HCT116 (cell line): ENCODE measurements at regions not wholly inside any gene's neighbourhood (a gene's known extent, or its start where the extent isn't known, plus 50 kb on each side); places are given as distances from the start of the nearest gene placed in this dataset.

ENCODE experiments used
- ATAC-seq: fragments of 200-7000 bp; cut with Tn5 transposase; 2 replicates; pipeline ENCODE4 v1.9.1; 2020; ENCODE audit warnings: mild to moderate bottlenecking, moderate library complexity
- BruUV-seq: library from RNA; stranded (reverse); fragments of 400-500 nt; replicated peaks from 2 replicates; lab custom pipeline; 2021; lab: Mats Ljungman, UMichigan
- CTCF ChIA-PET: fragments of 300-600 bp; sonication (Branson Sonifier 250); formaldehyde crosslinking; loops from one replicate; lab custom pipeline; 2021; ENCODE audit warnings: antibody characterized with exemption; lab: Charles Lee
- POLR2A ChIA-PET: fragments of 300-600, 350-600 bp; sonication (Branson Sonifier 250); formaldehyde crosslinking; loops from one replicate; lab custom pipeline; 2021; ENCODE audit warnings: antibody characterized with exemption; lab: Charles Lee
- RAD21 ChIA-PET, 2 experiments: fragments of 300-600 bp; sonication (Branson Sonifier 250); formaldehyde crosslinking; loops; one replicate each; lab custom pipeline; 2023; ENCODE audit warnings: low total read pairs in 2 of 2; ENCODE audit not compliant: uncharacterized antibody in 2 of 2, unreplicated experiment in 2 of 2, low non-redundant PET in 1 of 2; lab: Charles Lee
- DNase-seq: peaks from one replicate; pipeline ENCODE4 v3.0.0-alpha.2; 2010; ENCODE audit warnings: low read depth, low spot score
- H2AFZ ChIP-seq: fragments of 200-600 bp; shearing (Covaris generic), sonication (generic); 2 replicates; pipeline ENCODE4 v1.6.1; 2017; ENCODE audit warnings: low read depth, mixed run types, mixed read lengths, antibody characterized with exemption, low read length; ENCODE audit not compliant: poor library complexity, severe bottlenecking
- H3K27ac ChIP-seq: 2 replicates; pipeline ENCODE4 v1.5.1; 2012; ENCODE audit warnings: low read depth, low read length
- H3K27me3 ChIP-seq: fragments of 200-600 bp; sonication (generic); 2 replicates; pipeline ENCODE4 v1.6.1; 2016; ENCODE audit warnings: mixed run types, low read length, mixed read lengths; ENCODE audit not compliant: insufficient read depth
- H3K36me3 ChIP-seq, 2 experiments: fragments of 200-500 bp in 1 of 2; fragments of 200-600 bp in 1 of 2; sonication (Bioruptor generic) in 1 of 2; sonication (generic) in 1 of 2; 2 replicates each; pipeline versions ENCODE4 v1.5.1 to v1.6.1; 2014 to 2016; ENCODE audit warnings: low read length in 2 of 2, inconsistent platforms in 1 of 2, mixed read lengths in 1 of 2, mixed run types in 1 of 2; ENCODE audit not compliant: insufficient read depth in 2 of 2, control insufficient read depth in 1 of 2
- H3K4me1 ChIP-seq, 2 experiments: fragments of 200-600 bp in 1 of 2; sonication (generic) in 1 of 2; 2 replicates each; pipeline versions ENCODE4 v1.5.1 to v1.6.1; 2012 to 2017; ENCODE audit warnings: low read length in 2 of 2, inconsistent platforms in 1 of 2, mild to moderate bottlenecking in 1 of 2, mixed read lengths in 1 of 2, mixed run types in 1 of 2, moderate library complexity in 1 of 2; ENCODE audit not compliant: insufficient read depth in 2 of 2, control insufficient read depth in 1 of 2
- H3K4me2 ChIP-seq: fragments of 200-600 bp; sonication (generic); 2 replicates; pipeline ENCODE4 v1.6.1; 2017; ENCODE audit warnings: mixed run types, low read length, mixed read lengths
- H3K4me3 ChIP-seq, 2 experiments: fragments of 200-600 bp in 1 of 2; sonication (generic) in 1 of 2; replicated peaks in 1 of 2; 2 replicates each; pipeline ENCODE4 v1.5.1; 2011 to 2016; ENCODE audit warnings: low read length in 2 of 2, control low read depth in 1 of 2, low read depth in 1 of 2, mild to moderate bottlenecking in 1 of 2, mixed read lengths in 1 of 2, mixed run types in 1 of 2
- H3K79me2 ChIP-seq: fragments of 200-600 bp; sonication (generic); 2 replicates; pipeline ENCODE4 v1.6.1; 2017; ENCODE audit warnings: mild to moderate bottlenecking, mixed run types, low read length, moderate library complexity, mixed read lengths; ENCODE audit not compliant: insufficient read depth
- H3K9ac ChIP-seq: fragments of 200-600 bp; sonication (generic); 2 replicates; pipeline ENCODE4 v1.6.1; 2016; ENCODE audit warnings: low read length, mixed read lengths
- H3K9me2 ChIP-seq: fragments of 200-600 bp; sonication (generic), shearing (Covaris generic); 2 replicates; pipeline ENCODE4 v1.6.1; 2017; ENCODE audit warnings: mixed run types, mild to moderate bottlenecking, moderate library complexity; ENCODE audit not compliant: insufficient read depth
- H3K9me3 ChIP-seq, 2 experiments: fragments of 200-500 bp in 1 of 2; fragments of 200-600 bp in 1 of 2; sonication (Bioruptor generic) in 1 of 2; sonication (generic) in 1 of 2; 2 replicates each; pipeline ENCODE4 v1.6.1; 2014 to 2017; ENCODE audit warnings: low read length in 2 of 2, mixed read lengths in 2 of 2, inconsistent platforms in 1 of 2, low read depth in 1 of 2, mild to moderate bottlenecking in 1 of 2, mixed run types in 1 of 2, moderate library complexity in 1 of 2; ENCODE audit not compliant: control insufficient read depth in 1 of 2, insufficient read depth in 1 of 2
- H4K20me1 ChIP-seq: fragments of 200-600 bp; sonication (generic), shearing (Covaris generic); 2 replicates; pipeline ENCODE4 v1.6.1; 2017; ENCODE audit warnings: mixed run types, mild to moderate bottlenecking, moderate library complexity; ENCODE audit not compliant: insufficient read depth
- ATF3 ChIP-seq: IDR thresholded peaks from 2 replicates; pipeline ENCODE4 v1.6.1; 2012
- CEBPB ChIP-seq: IDR thresholded peaks from 2 replicates; pipeline ENCODE4 v1.6.1; 2012; ENCODE audit warnings: low read depth
- EGR1 ChIP-seq: IDR thresholded peaks from 2 replicates; pipeline ENCODE4 v1.6.1; 2012; ENCODE audit warnings: low read depth
- EZH2 ChIP-seq: fragments of 200-600 bp; sonication (generic); IDR thresholded peaks from 2 replicates; pipeline ENCODE4 v1.6.1; 2017; ENCODE audit warnings: antibody characterized with exemption, mixed run types
- EZH2phosphoT487 ChIP-seq: fragments of 200-600 bp; IDR thresholded peaks from 2 replicates; pipeline ENCODE4 v1.6.1; 2018; ENCODE audit warnings: antibody characterized with exemption, borderline replicate concordance
- FOSL1 ChIP-seq: IDR thresholded peaks from 2 replicates; pipeline ENCODE4 v1.6.1; 2012; ENCODE audit warnings: low read depth
- JUND ChIP-seq: IDR thresholded peaks from 2 replicates; pipeline ENCODE4 v1.6.1; 2012
- POLR2A ChIP-seq: IDR thresholded peaks from 2 replicates; pipeline ENCODE4 v1.7.0; 2011; ENCODE audit warnings: borderline replicate concordance; ENCODE audit not compliant: insufficient read depth, insufficient read length; ENCODE audit errors: extremely low read depth
- RAD21 ChIP-seq: IDR thresholded peaks from 2 replicates; pipeline ENCODE4 v1.6.1; 2012; ENCODE audit warnings: low read depth, mild to moderate bottlenecking
- SIN3A ChIP-seq: IDR thresholded peaks from 2 replicates; pipeline ENCODE4 v1.6.1; 2012; ENCODE audit warnings: low read depth
- SRF ChIP-seq: IDR thresholded peaks from 2 replicates; pipeline ENCODE4 v1.6.1; 2012; ENCODE audit warnings: low read depth
- YY1 ChIP-seq: IDR thresholded peaks from 2 replicates; pipeline ENCODE4 v1.6.1; 2011; ENCODE audit warnings: low read length, low read depth, moderate library complexity, mild to moderate bottlenecking; ENCODE audit not compliant: insufficient replicate concordance; ENCODE audit errors: extremely low read depth
- ZNF274 ChIP-seq: fragments of 200-500 bp; sonication (Bioruptor generic); IDR thresholded peaks from 2 replicates; pipeline ENCODE4 v1.6.1; 2014; ENCODE audit warnings: mild to moderate bottlenecking, low read depth, low read length, inconsistent platforms
- intact Hi-C: fragments of 100-400 bp; cut with micrococcal nuclease; formaldehyde crosslinking; loops from 2 replicates; pipeline ENCODE4 v1.10.0; 2022

DNA sequence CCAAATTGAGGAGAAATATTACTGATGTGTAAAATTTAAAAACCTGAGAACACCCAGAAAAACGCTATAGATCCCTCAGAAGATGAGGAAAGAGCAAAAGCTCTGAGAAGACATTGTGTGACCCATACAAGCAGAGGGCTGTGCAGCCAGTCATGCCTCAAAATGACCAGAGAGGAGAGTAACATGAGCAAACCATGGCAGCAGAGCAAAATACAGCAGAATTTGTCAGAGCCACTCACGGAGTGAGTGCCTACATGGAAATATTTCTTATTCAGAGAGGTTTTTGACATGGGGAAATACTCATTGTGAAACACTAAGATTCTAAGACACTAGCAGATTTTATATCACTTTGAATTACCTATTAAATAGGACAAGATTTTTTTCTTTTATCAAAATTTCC is 96.8 kb upstream of the DNAJC10 start (continued):
- TF ChIP-seq SIN3A (no peak), POLR2A (no peak), RAD21 (no peak), FOSL1 (no peak)

- ATAC-seq (no peak), DNase-seq (no peak)
- no peaks in the 10 kb centered on the region for H4K20me1 ChIP-seq
- no peaks in the 10 kb centered on the region for H3K27me3 ChIP-seq
- no peak overlapping the region for H3K4me2 ChIP-seq
- no peak overlapping the region for H3K27ac ChIP-seq
- no peaks in the 10 kb centered on the region for H3K36me3 ChIP-seq
- no peaks in the 10 kb centered on the region for H3K4me1 ChIP-seq
- intact Hi-C loops = no loop called here
- ChIA-PET RAD21 (no interaction called here), POLR2A (no interaction called here), CTCF (no interaction called here)
- H3K9me3 ChIP-seq = no peaks in the 10 kb centered on the region
- H3K79me2 ChIP-seq = no peaks in the 10 kb centered on the region
- TF ChIP-seq EZH2phosphoT487 (no peak), JUND (no peak), RAD21 (no peak), SRF (no peak), ZNF274 (no peak), FOSL1 (no peak), YY1 (no peak), CEBPB (no peak), EZH2 (no peak), ATF3 (no peak), EGR1 (no peak)
- no TSS peak for BruUV-seq
- H3K9me2 ChIP-seq = no peaks in the 10 kb centered on the region
- no peak overlapping the region for H3K4me3 ChIP-seq
- H3K9ac ChIP-seq = no peak overlapping the region
- H2AFZ ChIP-seq = no peak overlapping the region
Observed at GRCh38 chr2:182621191-182621590, 94.9 kb upstream of the DNAJC10 start.
